Keratinocyte (primary cell): ENCODE measurements at regions not wholly inside any gene's neighbourhood (a gene's known extent, or its start where the extent isn't known, plus 50 kb on each side); places are given as distances from the start of the nearest gene placed in this dataset.
"Not testable (repeated sequence)": the region's sequence is repeated elsewhere in the genome, so short reads cannot be mapped to it uniquely, and the experiment has no call there.

Source experiments
- CTCF ChIP-seq, 3 experiments: IDR thresholded peaks in 1 of 3; conservative IDR thresholded peaks in 1 of 3; optimal IDR thresholded peaks in 1 of 3; 2 replicates in 2 of 3; 3 replicates in 1 of 3; pipeline versions ENCODE3 to v1.5.1; 2011; ENCODE audit warnings: low read length in 3 of 3, mild to moderate bottlenecking in 3 of 3, moderate library complexity in 2 of 3, control low read depth in 1 of 3, inconsistent platforms in 1 of 3; ENCODE audit not compliant: insufficient read depth in 2 of 3; ENCODE audit errors: extremely low read depth in 1 of 3
- EZH2 ChIP-seq: IDR thresholded peaks from one replicate; pipeline ENCODE4 v1.6.1; 2012; ENCODE audit warnings: inconsistent platforms, mild to moderate bottlenecking, low read length, moderate library complexity

GRCh38 chr4:121575392-121575791, 121.4 kb downstream of the ANXA5 start:
- TF ChIP-seq CTCF (optimal IDR thresholded peaks at IDR 0.05 in 1 of 3, IDR thresholded peaks at IDR 0.05 in 1 of 3, conservative IDR thresholded peaks at IDR 0.05 in 1 of 3; ENCODE audit: extremely low read depth in 1 of 3, insufficient read depth in 2 of 3, low read length in 3 of 3); EZH2: not testable (repeated sequence)
